Right cardiac atrium (tissue), 5 donors: ENCODE measurements at regions not wholly inside any gene's neighbourhood (a gene's known extent, or its start where the extent isn't known, plus 50 kb on each side); places are given as distances from the start of the nearest gene placed in this dataset.

ENCODE experiments used
- ATAC-seq, 2 donors: fragments of 200-7000 bp; cut with Tn5 transposase; one replicate each; pipeline versions ENCODE4 v1.8.0 to v1.9.1; 2020; ENCODE audit warnings: moderate library complexity in 2 of 2, mild to moderate bottlenecking in 1 of 2
- DNase-seq, 3 donors: peaks; one replicate each; pipeline ENCODE4 v3.0.0-alpha.2; 2020
- H3K27ac ChIP-seq: one replicate; pipeline ENCODE4 v1.5.1; 2013; ENCODE audit warnings: mild to moderate bottlenecking, low read length, control low read depth, moderate library complexity
- H3K27me3 ChIP-seq: one replicate; pipeline ENCODE4 v1.6.1; 2013; ENCODE audit not compliant: control insufficient read depth, insufficient read depth
- H3K4me1 ChIP-seq: one replicate; pipeline ENCODE4 v1.6.1; 2013; ENCODE audit warnings: low read length; ENCODE audit not compliant: control insufficient read depth, insufficient read depth
- H3K4me3 ChIP-seq: one replicate; pipeline ENCODE4 v1.5.1; 2013; ENCODE audit warnings: low read length, control low read depth
- H3K9me3 ChIP-seq: one replicate; pipeline ENCODE4 v1.6.1; 2013; ENCODE audit warnings: low read length; ENCODE audit not compliant: control insufficient read depth
- WGBS: extraction: QIAGEN DNeasy Blood & Tissue Kit; methylation state at CpG from one replicate; pipeline ENCODE4 v1.1.7; 2013; 5-methylcytosine and 5-hydroxymethylcytosine counted together
- intact Hi-C, 4 donors: fragments of 100-400 bp; cut with DNase I; formaldehyde crosslinking; loops; one replicate each; pipeline versions ENCODE4 v1.11.0 to v1.14.0; 2022 to 2023
- donor health status: healthy with polysubstance abuse.
- donor health status: DM: no; HTN: yes; CAD: no.
- donor health status: DM: no; HTN: no; CAD: no.
- donor health status: DM: no; HTN: yes; CAD: no; lungs with severe emphysema.
- donor health status: DM: yes; HTN: yes; CAD: no.

GRCh38 chr9:13755551-13755950 is 476.1 kb upstream of the MPDZ start:
- DNase-seq = no peak
- H3K27me3 ChIP-seq = no peaks in the 10 kb centered on the region
- intact Hi-C loops = no loop called here
- H3K4me1 ChIP-seq = no peaks in the 10 kb centered on the region
- ATAC-seq = no peak
- WGBS = 94% methylated on average over 1 of the region's 1 CpG
- H3K27ac ChIP-seq = no peak overlapping the region
- H3K9me3 ChIP-seq = no peaks in the 10 kb centered on the region
- no peak overlapping the region for H3K4me3 ChIP-seq

- no peaks in the 10 kb centered on the region for H3K27me3 ChIP-seq
- intact Hi-C loops = no loop called here
- WGBS = 96% methylated on average over 3 of the region's 3 CpGs
- DNase-seq (no peak), ATAC-seq (no peak)
- H3K27ac ChIP-seq = no peak overlapping the region
- no peaks in the 10 kb centered on the region for H3K4me1 ChIP-seq
- H3K4me3 ChIP-seq = no peak overlapping the region
- H3K9me3 ChIP-seq = no peaks in the 10 kb centered on the region
Observed at GRCh38 chr9:13750639-13751038, 471.1 kb upstream of the MPDZ start.

GRCh38 chr9:13750061-13750460 is 470.6 kb upstream of the MPDZ start:
- H3K27me3 ChIP-seq = no peaks in the 10 kb centered on the region
- H3K4me1 ChIP-seq = no peaks in the 10 kb centered on the region
- H3K4me3 ChIP-seq = no peak overlapping the region
- ATAC-seq = peak in 1 of 2 donors; percentile 55
- intact Hi-C loops = no loop called here
- no peaks in the 10 kb centered on the region for H3K9me3 ChIP-seq
- no peak for DNase-seq
- H3K27ac ChIP-seq = no peak overlapping the region
- 93% methylated on average over 4 of the region's 4 CpGs for WGBS

- 67% methylated on average over 1 of the region's 1 CpG for WGBS
- no peak overlapping the region for H3K4me3 ChIP-seq
- no peak overlapping the region for H3K27ac ChIP-seq
- H3K4me1 ChIP-seq = no peaks in the 10 kb centered on the region
- H3K27me3 ChIP-seq = no peaks in the 10 kb centered on the region
- DNase-seq = no peak
- intact Hi-C loops = no loop called here
- no peaks in the 10 kb centered on the region for H3K9me3 ChIP-seq
- no peak for ATAC-seq
Observed at GRCh38 chr9:13746876-13747275, 467.4 kb upstream of the MPDZ start.

- Histone ChIP-seq H3K9me3 (no peaks in the 10 kb centered on the region), H3K4me3 (no peak overlapping the region), H3K27ac (no peak overlapping the region), H3K27me3 (no peaks in the 10 kb centered on the region), H3K4me1 (no peaks in the 10 kb centered on the region)
- WGBS = 83% methylated on average over 16 of the region's 16 CpGs
- DNase-seq (no peak), ATAC-seq (no peak)
- intact Hi-C loops = no loop called here
Observed at GRCh38 chr9:13744261-13744901, 464.9 kb upstream of the MPDZ start.

GRCh38 chr9:13737885-13738284 is 458.4 kb upstream of the MPDZ start:
- H3K27me3 ChIP-seq = no peaks in the 10 kb centered on the region
- H3K27ac ChIP-seq = no peak overlapping the region
- no peaks in the 10 kb centered on the region for H3K4me1 ChIP-seq
- H3K9me3 ChIP-seq = no peaks in the 10 kb centered on the region
- no peak overlapping the region for H3K4me3 ChIP-seq
- no peak for ATAC-seq
- no peak for DNase-seq
- intact Hi-C loops = loop anchor here in 1 of 4 donors (10.0 kb wide), 1 partner anchor 47 kb away; no protein-coding TSS in a partner anchor

- H3K4me1 ChIP-seq = no peaks in the 10 kb centered on the region
- ATAC-seq = no peak
- no peak overlapping the region for H3K4me3 ChIP-seq
- H3K27ac ChIP-seq = no peak overlapping the region
- no peak for DNase-seq
- H3K9me3 ChIP-seq = no peaks in the 10 kb centered on the region
- no peaks in the 10 kb centered on the region for H3K27me3 ChIP-seq
- 79% methylated on average over 5 of the region's 5 CpGs for WGBS
- intact Hi-C loops = loop anchor here in 1 of 4 donors (10.0 kb wide), 1 partner anchor 50 kb away; no protein-coding TSS in a partner anchor
Observed at GRCh38 chr9:13735181-13735580, 455.7 kb upstream of the MPDZ start.

- no peaks in the 10 kb centered on the region for H3K27me3 ChIP-seq
- ATAC-seq = no peak
- no peak overlapping the region for H3K27ac ChIP-seq
- H3K4me3 ChIP-seq = no peak overlapping the region
- intact Hi-C loops = loop anchor here in 1 of 4 donors (10.0 kb wide), 1 partner anchor 50 kb away; no protein-coding TSS in a partner anchor
- DNase-seq = no peak
- no peaks in the 10 kb centered on the region for H3K4me1 ChIP-seq
- H3K9me3 ChIP-seq = no peaks in the 10 kb centered on the region
- 81% methylated on average over 3 of the region's 3 CpGs for WGBS
Observed at GRCh38 chr9:13734601-13735000, 455.1 kb upstream of the MPDZ start.

GRCh38 chr9:13732290-13732689 is 452.8 kb upstream of the MPDZ start:
- DNase-seq (no peak), ATAC-seq (no peak)
- no peaks in the 10 kb centered on the region for H3K27me3 ChIP-seq
- no peak overlapping the region for H3K27ac ChIP-seq
- H3K9me3 ChIP-seq = no peaks in the 10 kb centered on the region
- intact Hi-C loops = loop anchor here in 1 of 4 donors (10.0 kb wide), 1 partner anchor 53 kb away; no protein-coding TSS in a partner anchor
- H3K4me1 ChIP-seq = peaks cover 2% of the 10 kb centered on the region
- H3K4me3 ChIP-seq = no peak overlapping the region

GRCh38 chr9:13731637-13732036 is 452.1 kb upstream of the MPDZ start:
- ATAC-seq (no peak), DNase-seq (no peak)
- H3K27me3 ChIP-seq = no peaks in the 10 kb centered on the region
- peaks cover 2% of the 10 kb centered on the region for H3K4me1 ChIP-seq
- no peaks in the 10 kb centered on the region for H3K9me3 ChIP-seq
- intact Hi-C loops = loop anchor here in 1 of 4 donors (10.0 kb wide), 1 partner anchor 53 kb away; no protein-coding TSS in a partner anchor
- H3K27ac ChIP-seq = no peak overlapping the region
- 40% methylated on average over 2 of the region's 2 CpGs for WGBS
- H3K4me3 ChIP-seq = no peak overlapping the region

- H3K4me1 ChIP-seq = peaks cover 2% of the 10 kb centered on the region
- ATAC-seq = no peak
- 92% methylated on average over 2 of the region's 2 CpGs for WGBS
- no peaks in the 10 kb centered on the region for H3K27me3 ChIP-seq
- intact Hi-C loops = loop anchor here in 1 of 4 donors (10.0 kb wide), 1 partner anchor 55 kb away; no protein-coding TSS in a partner anchor
- no peak overlapping the region for H3K27ac ChIP-seq
- DNase-seq = no peak
- no peaks in the 10 kb centered on the region for H3K9me3 ChIP-seq
- no peak overlapping the region for H3K4me3 ChIP-seq
Observed at GRCh38 chr9:13729955-13730354, 450.5 kb upstream of the MPDZ start.
